Heart left ventricle (tissue), 16 donors: ENCODE measurements at regions not wholly inside any gene's neighbourhood (a gene's known extent, or its start where the extent isn't known, plus 50 kb on each side); places are given as distances from the start of the nearest gene placed in this dataset.

ENCODE experiments used
- ATAC-seq, 4 donors: fragments of 200-7000 bp; cut with Tn5 transposase; one replicate each; pipeline ENCODE4 v1.9.1; 2020 to 2022; ENCODE audit warnings: moderate library complexity in 4 of 4, mild to moderate bottlenecking in 3 of 4, moderate number of reproducible peaks in 1 of 4
- DNase-seq, 5 donors: peaks; one replicate each; pipeline ENCODE4 v3.0.0-alpha.2; 2020
- H3K27ac ChIP-seq, 12 donors: fragments of 200-600 bp; sonication (generic) in 4 of 12; one replicate each; pipeline versions ENCODE4 v1.5.0 to v1.8.0; 2016 to 2022; ENCODE audit warnings: mild to moderate bottlenecking in 2 of 12
- H3K27me3 ChIP-seq, 9 donors: fragments of 200-600 bp; sonication (generic) in 2 of 9; one replicate each; pipeline versions ENCODE4 v1.5.1 to v1.8.0; 2016 to 2022; ENCODE audit warnings: mild to moderate bottlenecking in 3 of 9
- H3K36me3 ChIP-seq, 9 donors: fragments of 200-600 bp; sonication (generic) in 2 of 9; one replicate each; pipeline versions ENCODE4 v1.5.0 to v1.8.0; 2018 to 2022; ENCODE audit warnings: mild to moderate bottlenecking in 2 of 9
- H3K4me1 ChIP-seq, 12 donors: fragments of 200-600 bp; sonication (generic) in 4 of 12; one replicate each; pipeline versions ENCODE4 v1.5.0 to v1.8.0; 2016 to 2022; ENCODE audit warnings: mild to moderate bottlenecking in 3 of 12
- H3K4me3 ChIP-seq, 12 donors: fragments of 200-600 bp; sonication (generic) in 4 of 12; one replicate each; pipeline versions ENCODE4 v1.5.0 to v1.8.0; 2017 to 2022; ENCODE audit warnings: mild to moderate bottlenecking in 9 of 12, moderate library complexity in 4 of 12
- H3K9me3 ChIP-seq, 12 donors: fragments of 200-600 bp; sonication (generic) in 4 of 12; one replicate each; pipeline versions ENCODE4 v1.5.0 to v1.8.0; 2016 to 2022; ENCODE audit warnings: mild to moderate bottlenecking in 1 of 12
- CTCF ChIP-seq, 12 donors: fragments of 200-600 bp; sonication (generic) in 4 of 12; IDR thresholded peaks; one replicate each; pipeline versions ENCODE4 v1.5.0 to v1.8.0; 2018 to 2022; ENCODE audit warnings: antibody characterized with exemption in 12 of 12, mild to moderate bottlenecking in 5 of 12
- POLR2A ChIP-seq, 2 donors: fragments of 450-650 bp; IDR thresholded peaks; one replicate each; pipeline ENCODE4 v1.6.1; 2017; ENCODE audit warnings: antibody characterized with exemption in 2 of 2, mild to moderate bottlenecking in 2 of 2, moderate library complexity in 2 of 2
- WGBS, 4 donors: extraction: QIAGEN DNeasy Blood & Tissue Kit in 2 of 4; methylation state at CpG; one replicate each; pipeline versions ENCODE4 v1.1.5 to v1.1.7; 2013 to 2018; 5-methylcytosine and 5-hydroxymethylcytosine counted together
- intact Hi-C, 10 donors: fragments of 100-400 bp; cut with DNase I; formaldehyde crosslinking; loops; one replicate each; pipeline versions ENCODE4 v1.11.1 to v1.14.2; 2022
- donor health status: ischemic (EF 13 %, LVEDD 7.1; RV severe dilation, severe dysfunction).
- donor health status: healthy with polysubstance abuse.
- donor health status: DM: no; HTN: yes; CAD: no.
- donor health status: DM: no; HTN: no; CAD: no.
- donor health status: ischemic (EF 25% LVEDD 6.9; RV normal size, moderate dysfunction).
- donor health status: ischemic (EF 25% LVEDD 5.7; RV mildly dilated, moderate dysfunction).
- donor health status: healthy.
- donor health status: DM: yes; HTN: yes; CAD: no.
- donor health status: ischemic (EF 35%, LVEDD 5.7; RV mildly dilated, moderate dysfunction).
- donor health status: nonischemic (EF 11% LVEDD 7.7; RV severe dilation, severe dysfunction).
- donor health status: DM: yes; HTN: yes; CAD: no.
- donor health status: PGD.
- donor health status: ischemic (EF 29% LVEDD 5.4; RV normal size, mild dysfunction).
- donor health status: nonischemic (EF 23%, LVEDD 6.1; RV moderate dilation, normal function).

DNA sequence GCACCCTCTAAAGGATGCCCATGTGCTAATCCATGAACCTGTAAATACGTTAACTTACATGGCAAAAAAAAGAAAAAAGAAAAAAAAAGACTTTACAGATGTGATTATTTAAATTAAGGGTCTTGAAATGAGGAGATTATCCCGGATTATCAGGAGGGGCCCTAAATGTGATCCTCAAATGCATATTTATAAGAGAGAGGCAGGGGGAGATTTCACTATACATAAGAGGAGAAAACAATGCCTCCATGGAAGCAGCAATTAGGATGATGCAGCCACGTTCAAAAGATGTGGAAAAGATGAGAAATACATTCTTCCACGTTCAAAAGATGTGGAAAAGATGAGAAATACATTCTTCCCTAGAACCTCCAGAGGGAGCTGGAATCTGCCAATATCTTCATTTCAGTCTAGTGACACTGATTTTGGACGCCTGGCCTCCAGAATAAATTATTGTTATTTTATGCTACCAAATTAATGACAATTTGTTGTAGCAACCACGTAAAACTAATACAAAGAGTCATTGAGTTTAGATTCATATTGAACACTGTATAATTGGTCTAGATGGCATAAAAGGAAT is 328.4 kb upstream of the GNAI1 start:
- Histone ChIP-seq H3K9me3 (no peaks in the 10 kb centered on the region), H3K27me3 (no peaks in the 10 kb centered on the region), H3K4me1 (no peaks in the 10 kb centered on the region), H3K4me3 (no peak overlapping the region), H3K36me3 (no peaks in the 10 kb centered on the region), H3K27ac (no peak overlapping the region)
- ATAC-seq = no peak
- 50 to 54% (median 52%) methylated on average over 6 of the region's 6 CpGs for WGBS, 4 donors
- no peak for DNase-seq
- intact Hi-C loops = no loop called here
- TF ChIP-seq CTCF (IDR thresholded peaks at IDR 0.05) (peak in 1 of 12 donors; percentile 13), POLR2A (IDR thresholded peaks at IDR 0.05) (no peak)

- no peaks in the 10 kb centered on the region for H3K36me3 ChIP-seq
- no peaks in the 10 kb centered on the region for H3K27me3 ChIP-seq
- no peak for ATAC-seq
- no peaks in the 10 kb centered on the region for H3K9me3 ChIP-seq
- no peaks in the 10 kb centered on the region for H3K4me1 ChIP-seq
- no peak for DNase-seq
- intact Hi-C loops = no loop called here
- WGBS, 4 donors = 62 to 76% (median 68%) methylated on average over 6 of the region's 6 CpGs
- TF ChIP-seq CTCF (IDR thresholded peaks at IDR 0.05) (no peak), POLR2A (IDR thresholded peaks at IDR 0.05) (no peak)
- H3K27ac ChIP-seq = no peak overlapping the region
- H3K4me3 ChIP-seq = no peak overlapping the region
Observed at GRCh38 chr7:79790656-79791262, 337.3 kb upstream of the MAGI2 start.

GRCh38 chr7:79789584-79790345 is 336.3 kb upstream of the MAGI2 start:
- intact Hi-C loops = no loop called here
- H3K27ac ChIP-seq = no peak overlapping the region
- no peak for TF ChIP-seq POLR2A (IDR thresholded peaks at IDR 0.05)
- TF ChIP-seq CTCF (IDR thresholded peaks at IDR 0.05) = no peak
- no peaks in the 10 kb centered on the region for H3K27me3 ChIP-seq
- 19 to 34% (median 28%) methylated on average over 2 of the region's 2 CpGs for WGBS, 4 donors
- H3K4me3 ChIP-seq = no peak overlapping the region
- no peaks in the 10 kb centered on the region for H3K4me1 ChIP-seq
- DNase-seq (no peak), ATAC-seq (no peak)
- H3K36me3 ChIP-seq = no peaks in the 10 kb centered on the region
- H3K9me3 ChIP-seq = no peaks in the 10 kb centered on the region

GRCh38 chr7:79787623-79788022 is 334.2 kb upstream of the MAGI2 start:
- no peak for ATAC-seq
- intact Hi-C loops = no loop called here
- DNase-seq = no peak
- Histone ChIP-seq H3K4me1 (no peaks in the 10 kb centered on the region), H3K9me3 (peaks cover 0 to 6% (median 0%) of the 10 kb centered on the region in 12 donors), H3K36me3 (no peaks in the 10 kb centered on the region), H3K27ac (no peak overlapping the region), H3K4me3 (no peak overlapping the region), H3K27me3 (no peaks in the 10 kb centered on the region)
- TF ChIP-seq POLR2A (IDR thresholded peaks at IDR 0.05) (no peak), CTCF (IDR thresholded peaks at IDR 0.05) (no peak)
- whole genome bisulfite sequencing, 4 donors = 64 to 74% (median 66%) methylated on average over 3 of the region's 3 CpGs
